ENCODE measurements at regions not wholly inside any gene's neighbourhood (a gene's known extent, or its start where the extent isn't known, plus 50 kb on each side); places are given as distances from the start of the nearest gene placed in this dataset.

DNA sequence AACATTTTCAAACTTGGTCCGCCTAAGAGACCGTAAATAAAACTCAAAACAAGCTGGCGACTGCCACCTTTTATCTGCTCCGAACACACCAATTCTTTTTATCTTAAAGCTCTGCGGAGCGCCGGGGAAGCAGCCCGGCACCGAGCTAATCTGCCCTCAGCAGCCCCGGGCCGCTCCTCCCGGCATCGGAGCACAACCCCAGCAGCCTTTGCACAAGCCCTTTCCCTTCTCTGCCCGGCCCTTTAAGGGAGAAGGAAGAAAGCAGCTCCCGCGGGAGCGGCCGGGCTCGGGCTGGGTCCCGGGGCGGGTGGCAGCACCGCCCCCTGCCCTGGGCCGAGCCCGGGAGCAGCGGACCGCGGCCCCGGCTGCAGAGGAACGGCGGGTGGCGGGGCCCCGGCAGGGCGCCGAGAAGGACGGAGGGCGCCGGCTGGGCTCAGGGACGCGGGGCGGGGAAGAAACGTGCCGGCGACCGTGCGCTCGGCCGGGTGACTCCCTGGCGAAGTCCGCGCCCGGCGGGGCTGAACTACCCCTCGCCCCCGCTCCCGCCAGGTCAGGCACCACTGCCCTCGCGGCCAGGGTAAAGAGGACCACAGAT lies 133.6 kb upstream of the C11orf58 start:
- TF ChIP-seq, protein P1, sequence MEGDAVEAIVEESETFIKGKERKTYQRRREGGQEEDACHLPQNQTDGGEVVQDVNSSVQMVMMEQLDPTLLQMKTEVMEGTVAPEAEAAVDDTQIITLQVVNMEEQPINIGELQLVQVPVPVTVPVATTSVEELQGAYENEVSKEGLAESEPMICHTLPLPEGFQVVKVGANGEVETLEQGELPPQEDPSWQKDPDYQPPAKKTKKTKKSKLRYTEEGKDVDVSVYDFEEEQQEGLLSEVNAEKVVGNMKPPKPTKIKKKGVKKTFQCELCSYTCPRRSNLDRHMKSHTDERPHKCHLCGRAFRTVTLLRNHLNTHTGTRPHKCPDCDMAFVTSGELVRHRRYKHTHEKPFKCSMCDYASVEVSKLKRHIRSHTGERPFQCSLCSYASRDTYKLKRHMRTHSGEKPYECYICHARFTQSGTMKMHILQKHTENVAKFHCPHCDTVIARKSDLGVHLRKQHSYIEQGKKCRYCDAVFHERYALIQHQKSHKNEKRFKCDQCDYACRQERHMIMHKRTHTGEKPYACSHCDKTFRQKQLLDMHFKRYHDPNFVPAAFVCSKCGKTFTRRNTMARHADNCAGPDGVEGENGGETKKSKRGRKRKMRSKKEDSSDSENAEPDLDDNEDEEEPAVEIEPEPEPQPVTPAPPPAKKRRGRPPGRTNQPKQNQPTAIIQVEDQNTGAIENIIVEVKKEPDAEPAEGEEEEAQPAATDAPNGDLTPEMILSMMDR (conservative IDR thresholded peaks at IDR 0.05 in 1 of 2, IDR thresholded peaks at IDR 0.05 in 1 of 2; ENCODE audit: extremely low read depth in 1 of 2, insufficient read depth in 1 of 2, low read depth in 1 of 2, low read length in 2 of 2): no peak
- no peak for TF ChIP-seq EZH2 (IDR thresholded peaks at IDR 0.05; ENCODE audit: borderline replicate concordance, low read length)

Data from mammary epithelial cell (primary cell).